ENCODE measurements at regions not wholly inside any gene's neighbourhood (a gene's known extent, or its start where the extent isn't known, plus 50 kb on each side); places are given as distances from the start of the nearest gene placed in this dataset.

DNA sequence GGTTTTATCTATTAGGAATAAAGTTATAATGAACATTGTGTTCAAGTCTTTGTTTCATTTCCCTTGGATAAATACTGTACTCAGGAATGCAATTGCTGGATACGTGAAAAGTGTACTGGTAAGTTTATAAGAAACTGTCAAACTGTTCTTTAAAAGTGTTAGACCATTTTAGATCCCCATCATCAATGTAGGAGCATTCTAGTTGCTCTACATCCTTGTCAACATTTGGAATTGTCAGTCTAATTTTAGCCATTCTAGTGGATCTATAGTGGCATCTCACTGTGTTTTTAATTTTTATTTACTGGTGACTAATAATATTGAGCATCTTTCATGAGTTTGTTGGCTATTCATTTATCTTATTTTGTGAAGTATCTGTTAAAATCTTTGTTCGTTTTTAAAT lies 354.0 kb upstream of the NRP1 start:
- TF ChIP-seq, protein P1, sequence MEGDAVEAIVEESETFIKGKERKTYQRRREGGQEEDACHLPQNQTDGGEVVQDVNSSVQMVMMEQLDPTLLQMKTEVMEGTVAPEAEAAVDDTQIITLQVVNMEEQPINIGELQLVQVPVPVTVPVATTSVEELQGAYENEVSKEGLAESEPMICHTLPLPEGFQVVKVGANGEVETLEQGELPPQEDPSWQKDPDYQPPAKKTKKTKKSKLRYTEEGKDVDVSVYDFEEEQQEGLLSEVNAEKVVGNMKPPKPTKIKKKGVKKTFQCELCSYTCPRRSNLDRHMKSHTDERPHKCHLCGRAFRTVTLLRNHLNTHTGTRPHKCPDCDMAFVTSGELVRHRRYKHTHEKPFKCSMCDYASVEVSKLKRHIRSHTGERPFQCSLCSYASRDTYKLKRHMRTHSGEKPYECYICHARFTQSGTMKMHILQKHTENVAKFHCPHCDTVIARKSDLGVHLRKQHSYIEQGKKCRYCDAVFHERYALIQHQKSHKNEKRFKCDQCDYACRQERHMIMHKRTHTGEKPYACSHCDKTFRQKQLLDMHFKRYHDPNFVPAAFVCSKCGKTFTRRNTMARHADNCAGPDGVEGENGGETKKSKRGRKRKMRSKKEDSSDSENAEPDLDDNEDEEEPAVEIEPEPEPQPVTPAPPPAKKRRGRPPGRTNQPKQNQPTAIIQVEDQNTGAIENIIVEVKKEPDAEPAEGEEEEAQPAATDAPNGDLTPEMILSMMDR (IDR thresholded peaks at IDR 0.05), result no peak
- no peak for TF ChIP-seq POLR2AphosphoS5 (IDR thresholded peaks at IDR 0.05)

All from stomach (tissue), 4 donors.